HEK293T (cell line): ENCODE measurements at regions not wholly inside any gene's neighbourhood (a gene's known extent, or its start where the extent isn't known, plus 50 kb on each side); places are given as distances from the start of the nearest gene placed in this dataset.

ENCODE experiments used
- ARNT ChIP-seq: fragments of 450-650 bp; IDR thresholded peaks from 2 replicates; pipeline ENCODE4 v1.6.1; 2017; ENCODE audit warnings: mild to moderate bottlenecking
- BHLHE40 ChIP-seq: fragments of 450-650 bp; IDR thresholded peaks from 2 replicates; pipeline ENCODE4 v1.6.1; 2016; ENCODE audit warnings: mild to moderate bottlenecking, moderate library complexity, borderline replicate concordance
- FOXM1 ChIP-seq: fragments of 450-650 bp; IDR thresholded peaks from 2 replicates; pipeline ENCODE4 v1.6.1; 2017; ENCODE audit warnings: mild to moderate bottlenecking, borderline replicate concordance
- L3MBTL2 ChIP-seq: fragments of 450-650 bp; conservative IDR thresholded peaks from 2 replicates; pipeline ENCODE4 v1.6.1; 2016; ENCODE audit warnings: mild to moderate bottlenecking
- LEF1 ChIP-seq: fragments of 450-650 bp; IDR thresholded peaks from 2 replicates; pipeline ENCODE4 v1.6.1; 2017; ENCODE audit warnings: mild to moderate bottlenecking, borderline replicate concordance
- NFRKB ChIP-seq: fragments of 450-650 bp; IDR thresholded peaks from 2 replicates; pipeline ENCODE4 v1.6.1; 2016; ENCODE audit warnings: mild to moderate bottlenecking, moderate library complexity
- PKNOX1 ChIP-seq: fragments of 450-650 bp; IDR thresholded peaks from 2 replicates; pipeline ENCODE4 v1.6.1; 2016
- SP1 ChIP-seq: fragments of 450-650 bp; IDR thresholded peaks from 2 replicates; pipeline ENCODE4 v1.6.1; 2017
- TARDBP ChIP-seq: fragments of 450-650 bp; IDR thresholded peaks from 2 replicates; pipeline ENCODE4 v1.6.1; 2016

- TF ChIP-seq NFRKB (no peak), BHLHE40 (no peak), L3MBTL2 (no peak), TARDBP (no peak), PKNOX1 (no peak), SP1 (no peak), LEF1 (no peak), ARNT (no peak), FOXM1 (no peak)
Measured at GRCh38 chr10:5588080-5588453, 63.3 kb downstream of the CALML3 start.
